ENCODE measurements at regions not wholly inside any gene's neighbourhood (a gene's known extent, or its start where the extent isn't known, plus 50 kb on each side); places are given as distances from the start of the nearest gene placed in this dataset.

GRCh38 chr21:28084951-28085350, 907.7 kb downstream of the LTN1 start:
- Histone ChIP-seq H3K4me1 (ENCODE audit: control insufficient read depth in 1 of 2, insufficient read depth in 2 of 2, low read length in 2 of 2) (peaks cover 0 to 1% of the 10 kb centered on the region in 2 experiments), H4K8ac (ENCODE audit: low read depth, low read length) (no peak overlapping the region), H3K9me3 (ENCODE audit: insufficient read depth, low read depth, low read length) (no peaks in the 10 kb centered on the region), H2AFZ (ENCODE audit: insufficient read depth, low read length, poor library complexity) (no peak overlapping the region), H3K36me3 (ENCODE audit: control insufficient read depth in 1 of 2, insufficient read depth in 2 of 2, low read length in 2 of 2) (no peaks in the 10 kb centered on the region), H3K27ac (ENCODE audit: low read depth, low read length) (no peak overlapping the region), H2BK12ac (ENCODE audit: low read length) (no peak overlapping the region), H2AK5ac (ENCODE audit: low read length) (no peak overlapping the region), H4K12ac (ENCODE audit: low read depth, low read length) (no peak overlapping the region), H3K23ac (ENCODE audit: low read length) (no peak overlapping the region), H4K91ac (ENCODE audit: low read depth, low read length) (no peak overlapping the region), H3K9ac (ENCODE audit: low read length) (no peak overlapping the region), H3K27me3 (ENCODE audit: insufficient read depth, low read length) (no peaks in the 10 kb centered on the region), H3K14ac (ENCODE audit: low read length) (no peak overlapping the region), H2BK120ac (ENCODE audit: insufficient read depth, low read length, poor library complexity) (no peak overlapping the region), H2BK5ac (ENCODE audit: low read depth, low read length, poor library complexity) (no peak overlapping the region), H3K4me2 (ENCODE audit: low read length) (no peak overlapping the region), H3K79me1 (ENCODE audit: low read length) (no peaks in the 10 kb centered on the region), H3K4me3 (ENCODE audit: low read depth, low read length) (no peak overlapping the region), H3K79me2 (ENCODE audit: control insufficient read depth, insufficient read depth, low read length, poor library complexity) (no peaks in the 10 kb centered on the region), H3K18ac (ENCODE audit: low read length) (no peak overlapping the region), H3K4ac (ENCODE audit: low read depth, low read length) (no peak overlapping the region)
- no peak for DNase-seq
- WGBS (ENCODE audit: extremely low coverage, insufficient coverage, insufficient read length): no CpG with 5 or more reads among the region's 2 CpGs

DNA sequence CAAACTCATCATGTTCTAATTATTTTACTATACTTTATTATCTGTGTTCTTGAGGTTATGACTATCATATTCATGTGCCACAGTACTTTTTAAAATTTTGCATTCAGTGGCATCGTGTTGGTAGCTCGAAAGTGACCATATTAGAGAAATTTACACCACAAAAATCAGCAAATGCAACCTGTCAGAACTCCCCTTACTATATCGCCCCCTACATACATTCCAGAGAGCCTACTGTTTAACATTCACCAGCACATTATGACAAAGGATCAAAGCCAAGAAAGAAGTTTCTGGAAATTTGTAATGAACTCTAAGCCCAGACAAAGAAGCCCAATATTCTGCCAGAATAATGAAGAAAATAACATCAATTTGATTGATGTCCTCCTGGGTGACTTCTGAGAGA, 909.3 kb downstream of the LTN1 start:
- Histone ChIP-seq H3K27ac (ENCODE audit: low read depth, low read length) (no peak overlapping the region), H2BK12ac (ENCODE audit: low read length) (no peak overlapping the region), H2BK120ac (ENCODE audit: insufficient read depth, low read length, poor library complexity) (no peak overlapping the region), H3K9me3 (ENCODE audit: insufficient read depth, low read depth, low read length) (no peaks in the 10 kb centered on the region), H3K27me3 (ENCODE audit: insufficient read depth, low read length) (no peaks in the 10 kb centered on the region), H3K18ac (ENCODE audit: low read length) (no peak overlapping the region), H3K4me2 (ENCODE audit: low read length) (no peak overlapping the region), H2AFZ (ENCODE audit: insufficient read depth, low read length, poor library complexity) (no peak overlapping the region), H2BK5ac (ENCODE audit: low read depth, low read length, poor library complexity) (no peak overlapping the region), H4K12ac (ENCODE audit: low read depth, low read length) (no peak overlapping the region), H4K91ac (ENCODE audit: low read depth, low read length) (no peak overlapping the region), H2AK5ac (ENCODE audit: low read length) (no peak overlapping the region), H3K36me3 (ENCODE audit: control insufficient read depth in 1 of 2, insufficient read depth in 2 of 2, low read length in 2 of 2) (no peaks in the 10 kb centered on the region), H3K23ac (ENCODE audit: low read length) (no peak overlapping the region), H4K8ac (ENCODE audit: low read depth, low read length) (no peak overlapping the region), H3K9ac (ENCODE audit: low read length) (no peak overlapping the region), H3K79me1 (ENCODE audit: low read length) (no peaks in the 10 kb centered on the region), H3K4me1 (ENCODE audit: control insufficient read depth in 1 of 2, insufficient read depth in 2 of 2, low read length in 2 of 2) (no peaks in the 10 kb centered on the region), H3K4me3 (ENCODE audit: low read depth, low read length) (no peak overlapping the region), H3K4ac (ENCODE audit: low read depth, low read length) (no peak overlapping the region), H3K79me2 (ENCODE audit: control insufficient read depth, insufficient read depth, low read length, poor library complexity) (no peaks in the 10 kb centered on the region), H3K14ac (ENCODE audit: low read length) (no peak overlapping the region)
- WGBS (ENCODE audit: extremely low coverage, insufficient coverage, insufficient read length): no CpG with 5 or more reads among the region's 3 CpGs
- DNase-seq: no peak

DNA sequence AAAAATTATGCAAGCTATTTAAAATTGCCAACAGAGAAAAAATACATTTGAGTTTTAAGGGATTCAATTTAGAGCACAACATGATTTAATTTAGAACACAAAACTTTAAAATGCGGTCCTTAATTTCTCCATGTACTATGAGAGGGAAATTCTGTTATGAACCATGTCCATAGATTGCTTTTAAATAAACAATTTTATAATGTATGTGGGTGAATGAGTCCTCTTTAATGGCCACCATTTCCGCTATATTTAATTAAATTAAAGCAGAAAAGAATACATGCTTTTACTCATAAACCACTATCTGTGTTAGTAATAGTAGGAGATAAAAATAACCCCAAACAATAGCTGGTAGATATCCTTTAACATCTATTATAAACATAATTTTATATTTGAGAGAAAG, 914.6 kb downstream of the LTN1 start:
- H3K9ac ChIP-seq (ENCODE audit: low read length): no peak overlapping the region
- no peaks in the 10 kb centered on the region for H3K9me3 ChIP-seq (ENCODE audit: insufficient read depth, low read depth, low read length)
- no peak overlapping the region for H4K8ac ChIP-seq (ENCODE audit: low read depth, low read length)
- no peak overlapping the region for H3K27ac ChIP-seq (ENCODE audit: low read depth, low read length)
- no peak overlapping the region for H2AK5ac ChIP-seq (ENCODE audit: low read length)
- H3K4me2 ChIP-seq (ENCODE audit: low read length): no peak overlapping the region
- H3K18ac ChIP-seq (ENCODE audit: low read length): no peak overlapping the region
- no peaks in the 10 kb centered on the region for H3K79me1 ChIP-seq (ENCODE audit: low read length)
- DNase-seq: no peak
- H3K14ac ChIP-seq (ENCODE audit: low read length): no peak overlapping the region
- no peak overlapping the region for H3K4ac ChIP-seq (ENCODE audit: low read depth, low read length)
- H3K4me1 ChIP-seq (ENCODE audit: control insufficient read depth in 1 of 2, insufficient read depth in 2 of 2, low read length in 2 of 2): no peaks in the 10 kb centered on the region
- no peaks in the 10 kb centered on the region for H3K79me2 ChIP-seq (ENCODE audit: control insufficient read depth, insufficient read depth, low read length, poor library complexity)
- H3K36me3 ChIP-seq (ENCODE audit: control insufficient read depth in 1 of 2, insufficient read depth in 2 of 2, low read length in 2 of 2): no peaks in the 10 kb centered on the region
- no peak overlapping the region for H3K4me3 ChIP-seq (ENCODE audit: low read depth, low read length)
- H3K27me3 ChIP-seq (ENCODE audit: insufficient read depth, low read length): no peaks in the 10 kb centered on the region
- H2BK5ac ChIP-seq (ENCODE audit: low read depth, low read length, poor library complexity): no peak overlapping the region
- no peak overlapping the region for H4K12ac ChIP-seq (ENCODE audit: low read depth, low read length)
- H4K91ac ChIP-seq (ENCODE audit: low read depth, low read length): no peak overlapping the region
- H2BK12ac ChIP-seq (ENCODE audit: low read length): no peak overlapping the region
- no peak overlapping the region for H2AFZ ChIP-seq (ENCODE audit: insufficient read depth, low read length, poor library complexity)
- no peak overlapping the region for H2BK120ac ChIP-seq (ENCODE audit: insufficient read depth, low read length, poor library complexity)
- no peak overlapping the region for H3K23ac ChIP-seq (ENCODE audit: low read length)
- WGBS (ENCODE audit: extremely low coverage, insufficient coverage, insufficient read length): no CpG with 5 or more reads among the region's 2 CpGs

GRCh38 chr21:28074676-28075075, 918.0 kb downstream of the LTN1 start:
- no CpG with 5 or more reads among the region's 1 CpG for WGBS (ENCODE audit: extremely low coverage, insufficient coverage, insufficient read length)

More at GRCh38 chr21:28074676-28075075, 918.0 kb downstream of the LTN1 start:
- Histone ChIP-seq H3K4me1 (ENCODE audit: control insufficient read depth in 1 of 2, insufficient read depth in 2 of 2, low read length in 2 of 2) (no peaks in the 10 kb centered on the region), H3K9me3 (ENCODE audit: insufficient read depth, low read depth, low read length) (no peaks in the 10 kb centered on the region), H3K14ac (ENCODE audit: low read length) (no peak overlapping the region), H3K79me2 (ENCODE audit: control insufficient read depth, insufficient read depth, low read length, poor library complexity) (no peaks in the 10 kb centered on the region), H3K27me3 (ENCODE audit: insufficient read depth, low read length) (no peaks in the 10 kb centered on the region), H3K23ac (ENCODE audit: low read length) (no peak overlapping the region), H3K4me2 (ENCODE audit: low read length) (no peak overlapping the region), H3K18ac (ENCODE audit: low read length) (no peak overlapping the region), H3K36me3 (ENCODE audit: control insufficient read depth in 1 of 2, insufficient read depth in 2 of 2, low read length in 2 of 2) (no peaks in the 10 kb centered on the region), H4K8ac (ENCODE audit: low read depth, low read length) (no peak overlapping the region), H3K27ac (ENCODE audit: low read depth, low read length) (no peak overlapping the region), H2AK5ac (ENCODE audit: low read length) (no peak overlapping the region), H2AFZ (ENCODE audit: insufficient read depth, low read length, poor library complexity) (no peak overlapping the region), H2BK12ac (ENCODE audit: low read length) (no peak overlapping the region), H2BK120ac (ENCODE audit: insufficient read depth, low read length, poor library complexity) (no peak overlapping the region), H3K9ac (ENCODE audit: low read length) (no peak overlapping the region), H4K91ac (ENCODE audit: low read depth, low read length) (no peak overlapping the region), H2BK5ac (ENCODE audit: low read depth, low read length, poor library complexity) (no peak overlapping the region), H3K4ac (ENCODE audit: low read depth, low read length) (no peak overlapping the region), H3K79me1 (ENCODE audit: low read length) (no peaks in the 10 kb centered on the region), H4K12ac (ENCODE audit: low read depth, low read length) (no peak overlapping the region), H3K4me3 (ENCODE audit: low read depth, low read length) (no peak overlapping the region)
- no peak for DNase-seq
